Ishikawa (cell line): ENCODE measurements at regions not wholly inside any gene's neighbourhood (a gene's known extent, or its start where the extent isn't known, plus 50 kb on each side); places are given as distances from the start of the nearest gene placed in this dataset.

Experiments used
- CEBPB ChIP-seq: IDR thresholded peaks from 2 replicates; pipeline ENCODE4 v1.6.1; 2012
- CREB1 ChIP-seq: IDR thresholded peaks from 2 replicates; pipeline ENCODE4 v1.6.1; 2012; ENCODE audit warnings: low read depth
- EGR1 ChIP-seq: IDR thresholded peaks from 2 replicates; pipeline ENCODE4 v1.6.1; 2012
- EP300 ChIP-seq: IDR thresholded peaks from 2 replicates; pipeline ENCODE4 v1.6.1; 2012; ENCODE audit warnings: borderline replicate concordance
- FOXM1 ChIP-seq: IDR thresholded peaks from 2 replicates; pipeline ENCODE4 v1.6.1; 2012; ENCODE audit warnings: low read depth, borderline replicate concordance
- MAX ChIP-seq: IDR thresholded peaks from 2 replicates; pipeline ENCODE4 v1.6.1; 2012
- NFIC ChIP-seq: IDR thresholded peaks from 2 replicates; pipeline ENCODE4 v1.6.1; 2012
- RAD21 ChIP-seq: IDR thresholded peaks from 2 replicates; pipeline ENCODE4 v1.6.1; 2012; ENCODE audit warnings: low read depth
- REST ChIP-seq: IDR thresholded peaks from 2 replicates; pipeline ENCODE4 v1.6.1; 2012; ENCODE audit warnings: low read depth, mild to moderate bottlenecking
- TAF1 ChIP-seq: IDR thresholded peaks from 2 replicates; pipeline ENCODE4 v1.6.1; 2012; ENCODE audit warnings: low read depth, mild to moderate bottlenecking
- TCF12 ChIP-seq: IDR thresholded peaks from 2 replicates; pipeline ENCODE4 v1.6.1; 2012; ENCODE audit warnings: low read depth
- TEAD4 ChIP-seq: IDR thresholded peaks from 2 replicates; pipeline ENCODE4 v1.6.1; 2012
- USF1 ChIP-seq: IDR thresholded peaks from 2 replicates; pipeline ENCODE4 v1.6.1; 2012
- YY1 ChIP-seq: IDR thresholded peaks from 2 replicates; pipeline ENCODE4 v1.6.1; 2012; ENCODE audit warnings: low read depth
- ZBTB7A ChIP-seq: IDR thresholded peaks from 2 replicates; pipeline ENCODE4 v1.6.1; 2012; ENCODE audit warnings: low read depth

GRCh38 chr2:240348522-240348921, 86.9 kb upstream of the GPC1 start:
- no peak for TF ChIP-seq MAX
- no peak for TF ChIP-seq NFIC
- no peak for TF ChIP-seq TEAD4
- TF ChIP-seq ZBTB7A = no peak
- no peak for TF ChIP-seq CREB1
- no peak for TF ChIP-seq RAD21
- TF ChIP-seq TAF1 = no peak
- TF ChIP-seq EGR1 = no peak
- no peak for TF ChIP-seq YY1
- no peak for TF ChIP-seq CEBPB
- TF ChIP-seq FOXM1 = no peak
- TF ChIP-seq USF1 = no peak
- TF ChIP-seq EP300 = no peak
- no peak for TF ChIP-seq REST
- no peak for TF ChIP-seq TCF12

- TF ChIP-seq ZBTB7A (no peak), RAD21 (no peak), USF1 (no peak), REST (no peak), TEAD4 (no peak), YY1 (no peak), EP300 (no peak), EGR1 (no peak)
These were observed 86.1 kb upstream of the GPC1 start for GRCh38 chr2:240349133-240350005.

GRCh38 chr2:240350006-240350355, 85.5 kb upstream of the GPC1 start:
- TF ChIP-seq MAX (no peak), ZBTB7A (no peak), RAD21 (no peak), TCF12 (no peak), CEBPB (no peak), REST (no peak), FOXM1 (no peak), EGR1 (no peak), NFIC (no peak), CREB1 (no peak)

GRCh38 chr2:240350696-240351087, 84.8 kb upstream of the GPC1 start:
- TF ChIP-seq TEAD4 = no peak
- no peak for TF ChIP-seq ZBTB7A
- no peak for TF ChIP-seq TAF1
- TF ChIP-seq TCF12 = no peak
- TF ChIP-seq MAX = no peak
- no peak for TF ChIP-seq REST
- TF ChIP-seq RAD21 = no peak
- no peak for TF ChIP-seq NFIC
- TF ChIP-seq USF1 = no peak
